ENCODE measurements at regions not wholly inside any gene's neighbourhood (a gene's known extent, or its start where the extent isn't known, plus 50 kb on each side); places are given as distances from the start of the nearest gene placed in this dataset.
"Not testable (repeated sequence)": the region's sequence is repeated elsewhere in the genome, so short reads cannot be mapped to it uniquely, and the experiment has no call there.

DNA sequence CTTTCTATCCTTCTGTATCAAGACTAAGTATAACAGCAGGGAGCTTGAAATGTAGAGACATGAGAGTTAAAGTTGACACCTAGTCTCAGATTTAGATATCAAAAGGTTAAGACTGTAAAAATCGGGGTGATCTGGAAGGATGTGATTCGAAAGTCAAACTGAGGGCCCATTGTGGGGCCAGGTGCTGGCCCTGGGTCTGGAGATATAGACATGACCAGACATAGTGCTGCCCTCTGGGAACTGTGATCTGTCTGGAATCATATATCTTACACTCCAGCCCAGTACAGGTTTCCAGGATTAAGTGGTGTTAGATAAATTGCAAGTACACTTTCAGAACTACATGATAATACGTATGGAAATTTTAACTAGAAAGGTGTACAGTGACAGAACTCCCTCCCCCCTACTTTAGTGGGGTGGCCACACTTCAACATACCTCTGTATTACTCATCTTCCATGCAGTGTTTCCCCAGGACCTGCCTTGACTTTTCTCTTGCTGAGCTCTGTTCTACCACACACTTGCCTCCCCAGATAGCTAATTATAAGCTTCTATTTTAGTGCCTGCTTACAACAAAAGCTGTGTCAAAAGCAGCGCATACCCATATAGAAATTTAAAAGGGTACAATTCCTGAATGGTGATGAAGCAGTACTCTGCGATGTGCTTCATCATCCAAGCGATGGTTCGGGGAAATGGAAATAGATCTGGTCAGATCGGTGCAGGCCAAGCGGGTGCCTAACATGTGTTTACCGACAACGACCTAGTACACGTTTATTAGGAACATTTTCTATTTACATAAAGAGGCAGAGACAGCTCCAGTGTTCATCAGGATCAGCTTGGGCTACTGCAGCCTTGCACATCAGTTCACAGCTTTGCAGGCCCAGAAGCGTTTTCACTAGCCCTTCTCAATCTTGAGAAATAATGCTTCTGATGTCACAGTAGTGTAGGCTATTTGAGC is 68.7 kb downstream of the ARF6 start:
- Mint-ChIP-seq H3K27me3 (no peaks in the 10 kb centered on the region), H3K4me3 (no peak overlapping the region), H3K9me3 (no peaks in the 10 kb centered on the region), H3K4me1 (ENCODE audit: low read depth in 2 of 2) (no peaks in the 10 kb centered on the region), H3K36me3 (ENCODE audit: insufficient read depth) (no peaks in the 10 kb centered on the region), H3K27ac (peak overlapping the region in 1 of 2 donors; percentile 6)
- no peak for ATAC-seq (replicated peaks)
- DNase-seq, result no peak

- DNase-seq (no peak), ATAC-seq (replicated peaks) (no peak)
- H3K36me3 Mint-ChIP-seq (ENCODE audit: insufficient read depth), result no peaks in the 10 kb centered on the region
- H3K4me1 Mint-ChIP-seq (ENCODE audit: low read depth in 2 of 2), result no peaks in the 10 kb centered on the region
- H3K9me3 Mint-ChIP-seq, result no peaks in the 10 kb centered on the region
- no peak overlapping the region for H3K27ac Mint-ChIP-seq
- H3K4me3 Mint-ChIP-seq, result no peak overlapping the region
- H3K27me3 Mint-ChIP-seq, result no peaks in the 10 kb centered on the region
Measured at GRCh38 chr14:49962621-49963020, 69.7 kb downstream of the ARF6 start.

DNA sequence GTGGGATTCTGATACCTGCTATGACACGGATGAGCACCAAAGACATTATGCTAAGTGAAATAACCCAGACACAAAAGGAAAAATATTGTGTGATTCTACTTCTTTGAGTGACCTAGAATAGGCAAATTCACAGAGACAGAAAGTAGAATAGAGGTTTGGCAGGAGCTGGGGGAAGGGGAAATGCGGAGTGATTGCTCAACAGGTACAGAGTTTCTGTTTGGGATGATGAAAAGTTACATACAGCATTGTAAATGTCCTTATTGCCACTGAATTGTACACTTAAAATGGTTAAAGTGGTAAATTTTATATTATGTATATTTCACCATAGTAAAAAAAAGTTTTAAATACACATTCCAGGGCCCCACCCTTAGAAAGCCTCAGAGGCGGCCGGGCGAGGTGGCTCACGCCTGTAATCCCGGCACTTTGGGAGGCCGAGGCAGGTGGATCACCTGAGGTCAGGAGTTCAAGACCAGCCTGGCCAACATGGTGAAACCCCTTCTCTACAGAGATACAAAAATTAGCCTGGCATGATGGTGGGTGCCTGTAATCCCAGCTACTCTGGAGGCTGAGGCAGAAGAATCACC is 72.3 kb downstream of the ARF6 start:
- not testable (repeated sequence) for ATAC-seq (replicated peaks); DNase-seq; H3K27me3 Mint-ChIP-seq; H3K27ac Mint-ChIP-seq; H3K4me3 Mint-ChIP-seq; H3K36me3 Mint-ChIP-seq (ENCODE audit: insufficient read depth); H3K4me1 Mint-ChIP-seq (ENCODE audit: low read depth in 2 of 2); H3K9me3 Mint-ChIP-seq

- H3K4me1 Mint-ChIP-seq (ENCODE audit: low read depth in 2 of 2), result peaks cover 11% of the 10 kb centered on the region in 2 donors
- ATAC-seq (replicated peaks) (no peak), DNase-seq (no peak)
- no peaks in the 10 kb centered on the region for H3K36me3 Mint-ChIP-seq (ENCODE audit: insufficient read depth)
- no peak overlapping the region for H3K27ac Mint-ChIP-seq
- H3K4me3 Mint-ChIP-seq, result no peak overlapping the region
- H3K27me3 Mint-ChIP-seq, result no peaks in the 10 kb centered on the region
- no peaks in the 10 kb centered on the region for H3K9me3 Mint-ChIP-seq
Measured at GRCh38 chr14:49966304-49966809, 73.5 kb downstream of the ARF6 start.

GRCh38 chr14:49966971-49967630 is 74.2 kb downstream of the ARF6 start:
- peaks cover 3% of the 10 kb centered on the region for H3K36me3 Mint-ChIP-seq (ENCODE audit: insufficient read depth)
- peaks cover 18 to 19% of the 10 kb centered on the region in 2 donors for H3K4me1 Mint-ChIP-seq (ENCODE audit: low read depth in 2 of 2)
- H3K9me3 Mint-ChIP-seq, result no peaks in the 10 kb centered on the region
- DNase-seq (no peak), ATAC-seq (replicated peaks) (no peak)
- H3K27me3 Mint-ChIP-seq, result no peaks in the 10 kb centered on the region
- H3K27ac Mint-ChIP-seq, result no peak overlapping the region
- H3K4me3 Mint-ChIP-seq, result no peak overlapping the region

GRCh38 chr14:49969961-49970360 is 77.1 kb downstream of the ARF6 start:
- ATAC-seq (replicated peaks), result no peak
- no peaks in the 10 kb centered on the region for H3K27me3 Mint-ChIP-seq
- H3K36me3 Mint-ChIP-seq (ENCODE audit: insufficient read depth), result peaks cover 11% of the 10 kb centered on the region
- H3K9me3 Mint-ChIP-seq, result no peaks in the 10 kb centered on the region
- H3K4me1 Mint-ChIP-seq (ENCODE audit: low read depth in 2 of 2), result peaks cover 27 to 32% of the 10 kb centered on the region in 2 donors
- H3K4me3 Mint-ChIP-seq, result no peak overlapping the region
- H3K27ac Mint-ChIP-seq, result peak overlapping the region in 1 of 2 donors; percentile 91
- DNase-seq, result no peak

DNA sequence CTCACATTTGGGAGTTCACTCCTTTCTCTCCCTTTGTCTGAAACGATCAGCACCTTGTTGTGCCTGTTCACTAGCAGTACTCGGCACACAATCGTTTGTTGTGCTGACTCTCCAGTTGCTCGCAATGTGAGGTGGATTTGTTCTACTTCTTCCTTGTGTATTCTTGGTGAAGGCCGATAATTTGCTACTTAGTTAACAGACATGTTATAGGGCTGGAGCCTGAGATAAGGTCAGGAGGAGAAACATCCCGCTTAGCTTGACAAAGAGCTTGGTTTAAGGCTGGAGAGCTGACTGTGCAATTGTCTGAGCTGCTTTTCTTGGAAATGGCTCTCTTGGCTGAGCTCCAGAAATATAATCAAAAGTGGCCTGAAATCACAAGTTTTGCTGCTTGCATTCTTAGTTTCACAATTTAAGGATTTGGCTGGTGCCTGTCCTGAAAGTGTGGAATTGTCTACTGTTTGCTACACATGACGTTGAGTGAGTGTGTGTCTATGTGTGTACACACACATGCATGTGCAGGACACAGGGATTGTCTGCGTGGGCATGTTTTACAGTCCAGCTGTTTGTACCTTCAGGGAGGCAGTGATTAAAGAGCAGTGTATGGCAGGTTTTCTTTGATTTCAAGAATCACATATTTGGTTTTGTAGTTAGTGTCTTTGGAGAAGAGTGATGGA is 77.7 kb downstream of the ARF6 start:
- Mint-ChIP-seq H3K4me3 (peak overlapping the region; percentile 69 to 75), H3K4me1 (ENCODE audit: low read depth in 2 of 2) (peaks cover 27 to 32% of the 10 kb centered on the region in 2 donors), H3K27me3 (no peaks in the 10 kb centered on the region), H3K9me3 (no peaks in the 10 kb centered on the region), H3K27ac (peak overlapping the region; percentile 91), H3K36me3 (ENCODE audit: insufficient read depth) (peaks cover 12% of the 10 kb centered on the region)
- ATAC-seq (replicated peaks), result no peak
- no peak for DNase-seq

- peaks cover 12% of the 10 kb centered on the region for H3K36me3 Mint-ChIP-seq (ENCODE audit: insufficient read depth)
- H3K9me3 Mint-ChIP-seq, result no peaks in the 10 kb centered on the region
- H3K4me1 Mint-ChIP-seq (ENCODE audit: low read depth in 2 of 2), result peaks cover 31 to 32% of the 10 kb centered on the region in 2 donors
- peak in 2 of 3 experiments; percentile 4 to 17 for DNase-seq
- peak; percentile 67 for ATAC-seq (replicated peaks)
- no peaks in the 10 kb centered on the region for H3K27me3 Mint-ChIP-seq
- peak overlapping the region; percentile 91 for H3K27ac Mint-ChIP-seq
- H3K4me3 Mint-ChIP-seq, result peak overlapping the region; percentile 69 to 75
Measured at GRCh38 chr14:49971156-49972130, 78.6 kb downstream of the ARF6 start.

DNA sequence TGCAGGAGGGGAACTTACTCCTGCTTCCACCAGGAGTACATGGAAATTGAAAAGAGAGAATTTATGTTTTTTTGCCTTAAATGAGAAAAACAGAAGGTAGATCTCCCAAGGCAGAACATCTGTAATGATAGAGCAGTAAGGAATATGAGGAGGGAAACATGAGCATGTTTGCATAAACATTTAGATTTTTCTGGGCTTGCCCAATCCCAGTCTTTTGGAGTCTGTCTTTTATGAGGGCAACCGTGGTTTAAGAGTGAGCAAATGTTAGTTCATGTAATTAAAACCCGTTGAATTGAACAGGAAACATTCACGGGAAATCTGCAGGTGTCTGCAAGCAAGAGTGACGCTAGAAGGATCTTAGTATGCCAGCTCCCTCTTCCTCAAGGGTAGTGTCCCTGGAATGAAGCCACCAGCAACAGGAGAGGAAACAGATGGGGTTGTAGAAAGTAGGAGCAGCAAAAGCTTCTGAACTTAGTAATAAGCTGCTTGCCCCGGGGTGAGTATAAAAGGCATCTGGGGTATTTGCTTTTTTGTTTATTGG is 79.3 kb downstream of the ARF6 start:
- no peak for DNase-seq
- peak; percentile 4 for ATAC-seq (replicated peaks)
- Mint-ChIP-seq H3K4me1 (ENCODE audit: low read depth in 2 of 2) (peaks cover 34 to 37% of the 10 kb centered on the region in 2 donors), H3K27me3 (no peaks in the 10 kb centered on the region), H3K9me3 (no peaks in the 10 kb centered on the region), H3K27ac (peak overlapping the region; percentile 91), H3K4me3 (peak overlapping the region; percentile 69 to 75), H3K36me3 (ENCODE audit: insufficient read depth) (peaks cover 12% of the 10 kb centered on the region)

- Mint-ChIP-seq H3K36me3 (ENCODE audit: insufficient read depth) (peaks cover 12% of the 10 kb centered on the region), H3K4me1 (ENCODE audit: low read depth in 2 of 2) (peaks cover 41 to 43% of the 10 kb centered on the region in 2 donors), H3K27me3 (no peaks in the 10 kb centered on the region), H3K9me3 (no peaks in the 10 kb centered on the region), H3K27ac (peak overlapping the region; percentile 91), H3K4me3 (peak overlapping the region; percentile 69 to 75)
- ATAC-seq (replicated peaks) (peak; percentile 61), DNase-seq (peak in 1 of 3 experiments; percentile 18)
Measured at GRCh38 chr14:49972823-49973222, 79.9 kb downstream of the ARF6 start.

DNA sequence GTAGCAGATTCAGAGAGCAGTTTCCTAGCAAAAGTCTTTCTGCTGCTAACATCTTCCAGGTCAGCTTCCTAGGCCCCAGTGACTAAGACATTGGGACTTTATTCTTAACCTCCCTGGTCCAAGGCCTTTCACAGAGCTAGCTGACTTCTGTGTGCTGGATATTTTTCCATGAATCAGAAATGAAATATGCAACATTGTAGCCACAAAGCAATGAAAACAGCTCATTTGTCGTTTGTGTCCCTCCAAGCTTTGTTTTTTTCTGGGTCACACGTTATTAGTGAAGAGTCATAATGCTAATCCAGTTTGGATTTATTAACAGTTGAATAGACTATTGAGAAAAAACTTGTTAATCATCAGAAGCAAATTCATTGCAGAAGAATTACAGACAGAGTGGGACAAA is 82.4 kb downstream of the ARF6 start:
- Mint-ChIP-seq H3K27me3 (no peaks in the 10 kb centered on the region), H3K4me3 (no peak overlapping the region), H3K9me3 (no peaks in the 10 kb centered on the region), H3K36me3 (ENCODE audit: insufficient read depth) (peaks cover 12% of the 10 kb centered on the region), H3K27ac (peak overlapping the region in 1 of 2 donors; percentile 91), H3K4me1 (ENCODE audit: low read depth in 2 of 2) (peaks cover 50 to 58% of the 10 kb centered on the region in 2 donors)
- ATAC-seq (replicated peaks), result no peak
- no peak for DNase-seq

GRCh38 chr14:49975799-49976198 is 82.9 kb downstream of the ARF6 start:
- DNase-seq (no peak), ATAC-seq (replicated peaks) (no peak)
- H3K27me3 Mint-ChIP-seq, result no peaks in the 10 kb centered on the region
- peaks cover 47 to 58% of the 10 kb centered on the region in 2 donors for H3K4me1 Mint-ChIP-seq (ENCODE audit: low read depth in 2 of 2)
- no peak overlapping the region for H3K4me3 Mint-ChIP-seq
- H3K9me3 Mint-ChIP-seq, result no peaks in the 10 kb centered on the region
- H3K36me3 Mint-ChIP-seq (ENCODE audit: insufficient read depth), result peaks cover 12% of the 10 kb centered on the region
- peak overlapping the region in 1 of 2 donors; percentile 91 for H3K27ac Mint-ChIP-seq

Measured in effector memory CD8-positive, alpha-beta T cell (primary cell).